GM19438 (cell line): ENCODE measurements at regions not wholly inside any gene's neighbourhood (a gene's known extent, or its start where the extent isn't known, plus 50 kb on each side); places are given as distances from the start of the nearest gene placed in this dataset.

ENCODE experiments used
- ATAC-seq: cut with Tn5 transposase; IDR thresholded peaks from one replicate; pipeline ENCODE4 v1.9.1; 2021; ENCODE audit warnings: low read depth; ENCODE audit not compliant: unreplicated experiment

DNA sequence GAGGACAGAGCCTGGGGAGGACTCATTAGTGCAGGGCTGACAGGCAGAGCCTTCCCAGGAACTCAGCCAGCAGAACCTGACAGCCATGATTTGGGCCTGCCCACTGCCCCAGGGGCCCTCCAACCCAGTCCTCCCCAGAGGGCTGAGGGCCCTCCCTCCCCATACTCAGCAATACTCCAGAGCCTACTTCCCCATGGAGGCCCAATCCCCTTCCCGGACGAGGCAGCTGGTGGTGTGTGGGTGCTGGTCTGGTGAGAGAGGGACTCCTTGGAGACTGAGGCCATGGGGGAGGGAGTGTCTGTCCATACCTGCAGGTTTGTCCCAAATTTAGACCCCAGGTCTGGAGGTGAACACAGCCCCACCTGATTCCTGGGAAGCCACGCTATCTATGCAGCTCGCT, 120.9 kb upstream of the MLN start:
- ATAC-seq: no peak

GRCh38 chr6:33923857-33924514, 120.2 kb upstream of the MLN start:
- ATAC-seq: no peak

DNA sequence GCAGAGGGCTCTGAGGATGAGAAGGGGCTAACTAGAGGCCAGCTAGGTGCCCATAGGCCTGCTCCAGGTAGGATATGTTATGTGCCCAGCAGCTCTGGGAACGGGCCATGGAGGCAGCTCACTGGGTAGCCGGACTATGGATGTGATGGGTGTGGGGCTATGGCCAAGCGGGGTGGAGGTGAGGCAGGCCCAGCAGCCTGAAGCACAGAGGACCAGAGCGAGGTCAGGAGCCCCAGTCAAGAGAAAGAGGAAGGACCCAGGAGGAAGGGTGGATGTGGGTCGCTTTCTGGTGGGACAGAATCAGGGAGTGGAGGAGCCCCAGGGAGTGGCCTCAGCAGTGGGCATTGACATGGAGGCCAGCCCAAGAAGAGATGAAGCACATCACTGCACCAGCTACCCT, 117.9 kb upstream of the MLN start:
- ATAC-seq: no peak

DNA sequence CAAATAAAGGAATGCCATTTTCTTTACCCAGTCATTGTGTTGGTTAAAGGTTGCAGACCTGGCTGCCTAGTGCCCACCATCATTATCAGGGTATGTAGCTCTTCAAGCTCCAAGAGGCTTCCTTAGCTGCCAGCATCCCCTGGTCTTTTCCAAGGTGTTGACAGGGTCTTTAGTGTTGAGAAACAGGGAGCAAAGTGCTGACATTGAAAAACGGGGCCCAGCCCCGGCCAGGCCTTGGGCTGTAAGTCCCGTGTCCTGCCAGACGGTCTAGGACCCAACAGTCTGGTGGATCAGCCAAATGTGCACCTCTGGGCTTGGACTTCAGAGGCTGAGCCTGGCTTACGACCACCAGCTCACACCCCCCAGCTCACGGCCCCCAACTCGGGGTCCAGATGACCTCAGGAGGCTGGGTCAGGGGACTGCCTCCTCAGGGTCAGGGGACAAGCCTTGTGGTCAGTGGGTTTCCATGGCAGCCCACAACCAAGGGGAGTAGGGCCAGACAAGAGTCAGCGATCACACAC, 114.4 kb upstream of the MLN start:
- ATAC-seq: no peak

DNA sequence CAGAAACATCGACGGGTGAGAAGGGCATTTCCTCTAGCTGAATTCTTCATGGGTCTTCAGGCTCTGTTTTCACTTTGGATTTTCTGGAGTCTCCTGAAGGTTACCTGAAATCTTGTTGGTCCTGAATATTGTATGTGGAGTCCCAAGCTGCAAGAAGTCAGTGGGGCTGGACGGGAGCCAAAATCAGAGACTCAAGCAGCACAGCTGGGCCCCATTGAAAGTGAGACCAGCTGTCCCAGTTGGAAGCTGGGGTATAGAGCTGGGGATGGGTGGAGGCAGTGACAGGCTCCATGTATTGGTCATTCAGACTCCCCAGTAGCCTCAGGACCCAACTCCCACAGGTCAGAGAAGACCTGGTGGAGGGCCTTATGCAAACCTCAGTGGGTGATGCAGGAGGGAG, 111.3 kb upstream of the MLN start:
- ATAC-seq: no peak

DNA sequence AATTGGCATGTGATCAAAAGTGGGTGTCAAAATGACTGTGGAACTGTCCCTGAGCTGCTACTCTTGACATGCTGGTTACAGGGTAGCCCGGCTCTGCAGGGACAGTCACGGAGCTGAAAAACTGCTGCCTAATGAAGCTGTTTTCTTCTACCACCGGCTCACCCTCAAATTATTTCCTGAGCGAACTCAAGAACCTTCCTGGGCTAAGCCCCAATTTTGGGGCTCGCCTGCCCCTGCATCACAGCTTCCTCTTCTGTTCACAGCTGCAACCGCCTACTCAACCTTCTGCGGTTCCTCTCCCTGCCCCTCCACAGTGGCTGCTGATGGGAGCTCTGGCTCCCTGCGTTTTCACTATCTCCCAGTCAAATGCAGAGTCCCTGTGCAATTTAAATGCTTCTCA, 110.8 kb upstream of the MLN start:
- no peak for ATAC-seq

- no peak for ATAC-seq
Observed at GRCh38 chr6:33912195-33912594, 108.4 kb upstream of the MLN start.

DNA sequence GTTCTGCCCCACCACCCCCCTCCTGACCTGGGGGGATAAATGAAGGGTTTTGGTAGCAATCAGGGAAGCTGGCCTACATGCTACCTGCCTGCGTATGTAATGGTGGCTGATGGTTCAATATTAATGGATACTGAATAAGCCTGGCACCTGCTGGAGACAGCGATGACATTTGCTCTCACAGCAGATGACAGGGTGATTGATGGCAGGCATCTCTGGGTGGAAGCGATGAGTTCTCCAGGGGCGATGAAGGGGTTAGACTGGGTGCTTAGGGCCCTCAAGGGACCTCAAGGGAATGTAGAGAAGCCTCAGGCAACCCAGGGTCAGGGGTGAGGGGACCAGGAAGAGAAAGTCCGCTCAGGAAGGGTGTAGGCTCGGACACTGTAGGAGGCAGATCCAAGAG, 107.7 kb upstream of the MLN start:
- no peak for ATAC-seq

- ATAC-seq: no peak
Observed at GRCh38 chr6:33910594-33910993, 106.8 kb upstream of the MLN start.

GRCh38 chr6:33909737-33910136, 105.9 kb upstream of the MLN start:
- no peak for ATAC-seq

DNA sequence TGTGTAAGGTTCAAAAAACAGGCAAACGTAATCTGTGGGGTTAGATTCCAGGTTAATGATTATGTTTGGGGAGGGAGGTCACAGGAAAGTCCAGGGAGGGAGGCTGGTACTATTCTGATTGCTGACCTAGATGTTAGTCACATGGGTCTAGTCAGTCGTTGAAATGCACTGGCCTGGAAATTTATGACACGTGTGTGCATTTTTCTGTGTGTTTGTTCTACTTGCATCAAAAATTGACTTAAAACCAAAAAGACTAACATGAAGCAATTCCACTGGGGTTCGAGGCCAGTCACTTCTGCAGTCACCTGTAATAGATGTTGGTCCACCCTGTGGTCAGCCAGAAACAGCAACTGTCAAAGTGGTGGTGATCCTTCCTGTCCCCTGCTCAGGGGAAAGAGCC, 104.2 kb upstream of the MLN start:
- ATAC-seq: no peak

DNA sequence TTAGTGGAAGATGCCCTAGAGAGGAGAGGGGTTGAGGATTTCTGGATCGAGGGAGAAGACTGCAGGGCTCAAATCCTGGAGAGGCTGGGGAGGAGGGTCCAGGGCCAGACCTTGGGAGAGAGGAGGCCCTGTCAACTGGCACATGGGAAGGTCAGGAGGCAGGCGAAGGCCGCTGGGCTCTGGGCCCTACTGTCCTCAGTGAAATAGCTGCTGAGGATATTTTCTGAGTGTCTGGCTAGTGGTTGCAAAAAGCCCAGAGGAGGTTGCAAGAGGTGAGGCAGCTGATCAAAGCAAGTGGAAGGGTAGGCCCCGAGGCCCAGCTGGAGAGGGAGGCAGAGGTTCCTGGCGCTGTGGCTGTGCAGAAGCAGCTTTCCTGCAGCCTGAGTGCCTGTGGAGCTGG, 103.4 kb upstream of the MLN start:
- no peak for ATAC-seq

DNA sequence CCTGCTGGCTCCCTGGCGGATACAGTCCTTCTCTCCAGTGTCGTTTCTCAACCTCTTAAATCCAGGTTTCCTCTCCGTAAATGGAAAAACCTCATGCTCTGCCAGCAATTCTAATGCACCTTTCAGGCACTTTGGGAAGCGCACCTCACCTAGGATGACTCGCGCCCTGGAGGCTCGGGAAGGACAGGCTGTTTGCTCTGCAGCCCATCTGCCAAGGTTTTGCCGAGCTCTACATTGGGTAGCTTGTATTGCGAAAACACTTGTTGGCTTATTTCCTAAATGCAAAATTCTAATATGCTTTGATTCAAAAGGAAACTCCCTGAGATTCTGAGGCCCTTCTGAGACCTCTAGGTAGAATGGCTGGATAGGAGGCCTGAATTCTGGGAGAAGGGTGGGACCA, 102.6 kb upstream of the MLN start:
- no peak for ATAC-seq

GRCh38 chr6:33905071-33905609, 101.3 kb upstream of the MLN start:
- ATAC-seq: no peak

DNA sequence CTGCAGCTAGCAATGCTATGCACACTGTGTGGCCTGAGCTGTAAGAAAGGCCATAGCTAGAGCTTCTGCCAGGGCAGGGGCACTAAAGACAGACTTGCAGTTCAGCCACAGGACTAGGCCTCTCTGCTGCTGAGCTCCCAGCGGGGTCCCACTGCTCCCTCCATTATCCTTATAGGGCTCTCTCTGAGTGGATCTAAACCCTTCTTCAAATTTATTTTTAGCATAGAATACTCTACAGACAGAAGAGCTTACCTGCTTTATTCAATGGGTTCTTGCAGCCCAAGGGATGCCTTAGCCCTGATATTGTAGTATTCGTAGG, 100.9 kb upstream of the MLN start:
- no peak for ATAC-seq

- ATAC-seq: peak; percentile 90
Observed at GRCh38 chr6:33904050-33904746, 100.4 kb upstream of the MLN start.

DNA sequence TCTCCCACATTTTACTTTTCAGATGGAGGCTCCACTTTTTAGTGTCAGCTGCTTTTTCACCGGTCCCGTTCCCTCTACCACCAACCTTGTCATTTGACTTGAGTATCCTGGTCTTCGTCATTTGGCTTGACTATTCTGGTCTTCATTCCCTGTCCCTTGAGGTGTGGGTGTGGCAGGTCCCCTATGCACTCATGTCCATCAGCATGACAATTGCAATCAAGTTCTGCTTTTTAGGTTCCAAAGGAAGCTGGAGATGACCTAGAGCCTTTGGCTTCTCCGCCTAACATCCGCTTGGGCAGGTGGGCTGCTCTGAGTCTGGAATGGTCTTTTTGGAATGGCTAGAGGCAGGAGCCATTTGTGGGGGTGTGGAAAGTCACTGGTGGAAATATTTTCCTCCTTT, 99.8 kb upstream of the MLN start:
- no peak for ATAC-seq

DNA sequence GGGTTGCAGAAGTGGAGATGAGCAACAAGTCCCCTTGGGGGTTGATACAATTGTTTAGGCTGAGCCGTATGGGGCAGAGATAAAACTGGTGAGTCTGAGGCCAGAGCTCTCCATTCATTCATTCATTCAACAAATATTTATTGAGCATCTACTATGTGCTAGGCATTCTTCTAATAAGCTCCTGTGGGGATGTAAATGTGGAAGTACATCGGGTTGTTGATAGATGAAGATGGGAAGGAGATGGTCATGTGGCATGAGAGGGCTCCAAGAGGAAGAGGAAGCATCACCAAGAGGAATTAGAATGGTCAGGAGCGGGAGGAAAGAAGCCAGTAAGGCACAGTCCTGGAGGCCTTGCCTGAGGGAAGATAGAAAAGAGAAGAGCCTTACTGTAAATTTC, 98.7 kb upstream of the MLN start:
- no peak for ATAC-seq

- no peak for ATAC-seq
Observed at GRCh38 chr6:33901822-33902456, 98.1 kb upstream of the MLN start.

DNA sequence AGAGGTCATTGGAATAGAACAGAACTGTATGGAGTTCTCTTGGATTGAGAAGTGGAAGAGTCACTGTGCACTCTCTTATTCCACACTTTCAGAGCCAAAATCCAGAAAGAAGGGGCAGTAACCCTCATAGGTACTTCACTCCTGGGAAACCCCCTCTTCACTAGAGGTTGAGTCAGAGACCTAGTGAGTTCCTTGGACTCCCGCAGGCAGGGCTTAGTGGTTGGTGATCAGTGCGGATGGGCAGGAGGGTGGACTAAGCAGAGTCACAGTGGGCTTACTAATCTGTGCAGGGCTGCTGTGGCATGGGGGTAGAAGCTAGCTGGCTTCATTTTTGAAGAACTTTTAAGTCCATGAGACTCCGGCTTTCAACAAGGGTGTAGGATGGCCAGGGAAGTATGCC, 95.0 kb upstream of the MLN start:
- ATAC-seq: no peak

GRCh38 chr6:33897189-33897780, 93.5 kb upstream of the MLN start:
- no peak for ATAC-seq
